Endothelial cell of umbilical vein (primary cell): ENCODE measurements at regions not wholly inside any gene's neighbourhood (a gene's known extent, or its start where the extent isn't known, plus 50 kb on each side); places are given as distances from the start of the nearest gene placed in this dataset.

Source experiments
- BruUV-seq: library from RNA; stranded (reverse); fragments of 400-500 nt; replicated peaks from 2 replicates; lab custom pipeline; 2021; lab: Mats Ljungman, UMichigan
- CTCF ChIA-PET: fragments of 300-600, 350-600 bp; sonication (Branson Sonifier 250); formaldehyde crosslinking; loops from one replicate; lab custom pipeline; 2021; ENCODE audit warnings: antibody characterized with exemption, inconsistent platforms; lab: Charles Lee
- POLR2A ChIA-PET: fragments of 300-600, 350-600 bp; sonication (Branson Sonifier 250); formaldehyde crosslinking; loops from one replicate; lab custom pipeline; 2021; ENCODE audit warnings: antibody characterized with exemption, inconsistent platforms; lab: Charles Lee
- DNase-seq: peaks from one replicate; pipeline ENCODE4 v3.0.0-alpha.2; 2011; ENCODE audit warnings: low read depth, low spot score
- FAIRE-seq: peaks from 2 replicates; lab custom pipeline; 2011; peaks lifted over from hg19 to GRCh38; lab: Jason Lieb, UNC
- H2AFZ ChIP-seq: 2 replicates; pipeline ENCODE4 v1.6.0; 2012; ENCODE audit warnings: low read depth, low read length, control low read depth, inconsistent platforms
- H3K27ac ChIP-seq: 2 replicates; pipeline ENCODE4 v1.5.1; 2011; ENCODE audit warnings: low read depth, mild to moderate bottlenecking, control low read depth, low read length, moderate library complexity; ENCODE audit not compliant: insufficient read depth
- H3K27me3 ChIP-seq, 2 experiments: 2 replicates each; pipeline versions ENCODE4 v1.6.0 to v1.6.1; 2011; ENCODE audit warnings: low read length in 2 of 2, mixed read lengths in 1 of 2; ENCODE audit not compliant: control insufficient read depth in 2 of 2, insufficient read depth in 2 of 2
- H3K36me3 ChIP-seq, 2 experiments: 2 replicates in 1 of 2; 3 replicates in 1 of 2; pipeline ENCODE4 v1.5.1; 2011; ENCODE audit warnings: low read length in 2 of 2, mild to moderate bottlenecking in 1 of 2, moderate library complexity in 1 of 2; ENCODE audit not compliant: control insufficient read depth in 2 of 2, insufficient read depth in 2 of 2; ENCODE audit errors: extremely low read depth in 1 of 2
- H3K4me1 ChIP-seq: 3 replicates; pipeline ENCODE4 v1.5.1; 2011; ENCODE audit warnings: mild to moderate bottlenecking, low read length; ENCODE audit not compliant: control insufficient read depth, insufficient read depth; ENCODE audit errors: extremely low read depth
- H3K4me2 ChIP-seq: 2 replicates; pipeline ENCODE4 v1.6.1; 2011; ENCODE audit warnings: low read length, control low read depth, mixed read lengths; ENCODE audit not compliant: insufficient read depth
- H3K4me3 ChIP-seq, 3 experiments: fragments of 200-600 bp in 1 of 3; sonication (generic), shearing (Covaris generic) in 1 of 3; replicated peaks in 1 of 3; 2 replicates each; pipeline ENCODE4 v1.5.1; 2011 to 2016; ENCODE audit warnings: control low read depth in 3 of 3, low read length in 3 of 3, mild to moderate bottlenecking in 2 of 3, inconsistent platforms in 1 of 3, low read depth in 1 of 3, moderate library complexity in 1 of 3; ENCODE audit not compliant: insufficient read depth in 1 of 3
- H3K79me2 ChIP-seq: 2 replicates; pipeline ENCODE4 v1.6.0; 2012; ENCODE audit warnings: low read length, inconsistent platforms; ENCODE audit not compliant: control insufficient read depth, insufficient read depth
- H3K9ac ChIP-seq: replicated peaks from 2 replicates; pipeline ENCODE3; 2011; ENCODE audit warnings: low read length, control low read depth; ENCODE audit not compliant: insufficient read depth; ENCODE audit errors: extremely low read depth
- H3K9me1 ChIP-seq: replicated peaks from 3 replicates; pipeline ENCODE4 v1.6.0; 2011; ENCODE audit warnings: mild to moderate bottlenecking, low read length; ENCODE audit not compliant: control insufficient read depth, insufficient read depth; ENCODE audit errors: extremely low read depth
- H3K9me3 ChIP-seq: replicated peaks from 2 replicates; pipeline ENCODE4 v1.5.1; 2012; ENCODE audit warnings: low read length, inconsistent platforms; ENCODE audit not compliant: control insufficient read depth, insufficient read depth
- H4K20me1 ChIP-seq: replicated peaks from 2 replicates; pipeline ENCODE3; 2011; ENCODE audit warnings: mild to moderate bottlenecking, low read length; ENCODE audit not compliant: control insufficient read depth, insufficient read depth; ENCODE audit errors: extremely low read depth
- EZH2 ChIP-seq: IDR thresholded peaks from 2 replicates; pipeline ENCODE4 v1.6.1; 2012; ENCODE audit warnings: borderline replicate concordance, low read depth, mild to moderate bottlenecking, moderate library complexity, low read length, inconsistent platforms; ENCODE audit not compliant: severe bottlenecking
- FOS ChIP-seq: IDR thresholded peaks from 2 replicates; pipeline ENCODE4 v1.6.1; 2011; ENCODE audit warnings: mild to moderate bottlenecking, low read length, moderate library complexity, borderline replicate concordance; ENCODE audit not compliant: insufficient read depth
- GATA2 ChIP-seq: IDR thresholded peaks from 2 replicates; pipeline ENCODE4 v1.7.0; 2011; ENCODE audit warnings: low read depth, mild to moderate bottlenecking, moderate library complexity, mixed read lengths, low read length; ENCODE audit not compliant: insufficient read length, insufficient read depth
- JUN ChIP-seq: IDR thresholded peaks from 2 replicates; pipeline ENCODE4 v1.6.1; 2011; ENCODE audit warnings: borderline replicate concordance, low read depth; ENCODE audit not compliant: insufficient read length, insufficient read depth
- MYC ChIP-seq: IDR thresholded peaks from one replicate; pipeline ENCODE4 v1.6.1; 2011; ENCODE audit warnings: mild to moderate bottlenecking, low read depth, low read length
- POLR2A ChIP-seq: IDR thresholded peaks from 2 replicates; pipeline ENCODE4 v1.6.1; 2012; ENCODE audit warnings: low read depth, mild to moderate bottlenecking, control low read depth, low read length
- POLR2AphosphoS5 ChIP-seq: IDR thresholded peaks from 2 replicates; pipeline ENCODE4 v1.6.1; 2012; ENCODE audit warnings: low read depth, mild to moderate bottlenecking, control low read depth, low read length, moderate library complexity; ENCODE audit not compliant: insufficient read depth
- dilution Hi-C: fragments of 300-500 bp; cut with MboI; formaldehyde crosslinking; loops from one replicate; pipeline ENCODE4 v1.15.0; 2019; ENCODE audit warnings: low sequenced_read_pairs; ENCODE audit not compliant: extremely low pct_ligation_motif_present
- intact Hi-C: fragments of 100-400 bp; cut with micrococcal nuclease; formaldehyde crosslinking; loops from one replicate; pipeline ENCODE4 v1.10.0; 2022
- TF ChIP-seq, protein P1 (sequence below): IDR thresholded peaks from 2 replicates; pipeline ENCODE4 v1.6.1; 2011; ENCODE audit not compliant: insufficient read depth, insufficient read length
- TF ChIP-seq, protein P2 (sequence below), 2 donors: IDR thresholded peaks; 1 replicate in 1 of 2; 2 replicates in 1 of 2; pipeline ENCODE4 v1.5.1; 2011; ENCODE audit warnings: low read length in 2 of 2, mild to moderate bottlenecking in 2 of 2, moderate library complexity in 2 of 2, control low read depth in 1 of 2, inconsistent platforms in 1 of 2, low read depth in 1 of 2; ENCODE audit not compliant: insufficient read depth in 1 of 2; ENCODE audit errors: extremely low read depth in 1 of 2

DNA sequence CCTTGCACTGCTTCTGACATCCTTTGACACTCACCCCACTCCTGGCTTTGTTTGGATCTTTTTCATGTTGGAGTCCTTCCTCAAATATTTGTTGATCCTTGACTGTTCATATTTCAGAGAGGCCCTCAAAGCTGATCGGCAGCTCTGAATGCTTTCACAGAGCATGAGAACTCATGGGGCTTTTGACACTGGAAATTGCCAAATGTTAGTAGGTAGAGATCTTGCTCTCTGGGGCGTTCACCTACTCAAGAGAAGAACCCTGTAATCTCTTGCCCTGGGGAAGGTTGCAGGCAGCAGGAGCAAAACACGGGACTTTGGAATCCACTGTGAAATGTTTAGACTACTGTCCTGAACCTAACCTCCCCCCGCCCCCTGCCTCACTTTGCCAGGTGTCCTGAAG, 67.4 kb upstream of the STUM start:
- CTCF ChIA-PET = no interaction called here
- intact Hi-C loops (no loop called here), dilution Hi-C loops (no loop called here)
- peak; percentile 24 for TF ChIP-seq EZH2
- TF ChIP-seq POLR2A = no peak
- BruUV-seq = no TSS peak
- H3K79me2 ChIP-seq = no peaks in the 10 kb centered on the region
- no peak for DNase-seq
- no peak overlapping the region for H3K4me3 ChIP-seq
- H3K4me2 ChIP-seq = no peak overlapping the region
- peaks cover 2% of the 10 kb centered on the region for H3K4me1 ChIP-seq
- H3K27ac ChIP-seq = no peak overlapping the region
- H3K9me1 ChIP-seq = no peaks in the 10 kb centered on the region
- H4K20me1 ChIP-seq = no peaks in the 10 kb centered on the region
- H3K9me3 ChIP-seq = no peaks in the 10 kb centered on the region
- no peak overlapping the region for H3K9ac ChIP-seq
- H3K36me3 ChIP-seq = no peaks in the 10 kb centered on the region
- no peak overlapping the region for H2AFZ ChIP-seq
- peaks cover 9 to 12% of the 10 kb centered on the region in 2 experiments for H3K27me3 ChIP-seq
- no peak for FAIRE-seq
- POLR2A ChIA-PET = no interaction called here

DNA sequence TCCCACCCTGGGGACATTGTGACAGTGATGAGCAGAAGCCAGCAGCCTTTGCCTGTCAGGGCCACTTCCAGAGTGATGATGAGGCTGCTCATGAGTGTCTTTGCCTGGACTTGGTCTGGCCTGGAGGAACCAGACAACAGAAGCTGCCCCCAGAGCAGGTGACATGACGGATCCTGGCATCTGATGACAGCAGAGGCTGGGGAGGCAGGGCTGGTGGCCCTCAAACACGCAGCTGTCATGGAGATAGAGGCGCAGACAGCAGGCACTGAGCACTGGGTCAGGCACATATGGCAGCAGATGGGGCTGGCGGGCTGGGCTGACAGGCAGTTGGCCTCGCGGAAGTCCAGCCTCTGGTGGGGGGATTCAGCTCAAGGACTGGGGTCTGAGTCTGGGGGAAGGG, 66.4 kb upstream of the STUM start:
- H3K9me3 ChIP-seq = no peaks in the 10 kb centered on the region
- POLR2A ChIA-PET = no interaction called here
- H3K27ac ChIP-seq = no peak overlapping the region
- H3K4me3 ChIP-seq = no peak overlapping the region
- H3K79me2 ChIP-seq = no peaks in the 10 kb centered on the region
- intact Hi-C loops = no loop called here
- peaks cover 2% of the 10 kb centered on the region for H3K4me1 ChIP-seq
- H4K20me1 ChIP-seq = no peaks in the 10 kb centered on the region
- DNase-seq = no peak
- no peak overlapping the region for H3K4me2 ChIP-seq
- H3K27me3 ChIP-seq = peaks cover 9 to 12% of the 10 kb centered on the region in 2 experiments
- dilution Hi-C loops = no loop called here
- BruUV-seq = no TSS peak
- TF ChIP-seq GATA2 (no peak), FOS (no peak), POLR2A (no peak), MYC (no peak), EZH2 (no peak), JUN (no peak), POLR2AphosphoS5 (no peak)
- TF ChIP-seq, protein P1, sequence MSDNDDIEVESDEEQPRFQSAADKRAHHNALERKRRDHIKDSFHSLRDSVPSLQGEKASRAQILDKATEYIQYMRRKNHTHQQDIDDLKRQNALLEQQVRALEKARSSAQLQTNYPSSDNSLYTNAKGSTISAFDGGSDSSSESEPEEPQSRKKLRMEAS = no peak
- TF ChIP-seq, protein P2, sequence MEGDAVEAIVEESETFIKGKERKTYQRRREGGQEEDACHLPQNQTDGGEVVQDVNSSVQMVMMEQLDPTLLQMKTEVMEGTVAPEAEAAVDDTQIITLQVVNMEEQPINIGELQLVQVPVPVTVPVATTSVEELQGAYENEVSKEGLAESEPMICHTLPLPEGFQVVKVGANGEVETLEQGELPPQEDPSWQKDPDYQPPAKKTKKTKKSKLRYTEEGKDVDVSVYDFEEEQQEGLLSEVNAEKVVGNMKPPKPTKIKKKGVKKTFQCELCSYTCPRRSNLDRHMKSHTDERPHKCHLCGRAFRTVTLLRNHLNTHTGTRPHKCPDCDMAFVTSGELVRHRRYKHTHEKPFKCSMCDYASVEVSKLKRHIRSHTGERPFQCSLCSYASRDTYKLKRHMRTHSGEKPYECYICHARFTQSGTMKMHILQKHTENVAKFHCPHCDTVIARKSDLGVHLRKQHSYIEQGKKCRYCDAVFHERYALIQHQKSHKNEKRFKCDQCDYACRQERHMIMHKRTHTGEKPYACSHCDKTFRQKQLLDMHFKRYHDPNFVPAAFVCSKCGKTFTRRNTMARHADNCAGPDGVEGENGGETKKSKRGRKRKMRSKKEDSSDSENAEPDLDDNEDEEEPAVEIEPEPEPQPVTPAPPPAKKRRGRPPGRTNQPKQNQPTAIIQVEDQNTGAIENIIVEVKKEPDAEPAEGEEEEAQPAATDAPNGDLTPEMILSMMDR (IDR thresholded peaks at IDR 0.05; ENCODE audit: extremely low read depth in 1 of 2, insufficient read depth in 1 of 2, low read depth in 1 of 2, low read length in 2 of 2) = no peak
- CTCF ChIA-PET = no interaction called here
- H2AFZ ChIP-seq = no peak overlapping the region
- no peaks in the 10 kb centered on the region for H3K36me3 ChIP-seq
- H3K9ac ChIP-seq = no peak overlapping the region
- no peak for FAIRE-seq
- H3K9me1 ChIP-seq = no peaks in the 10 kb centered on the region
